Endothelial cell of umbilical vein (primary cell): ENCODE measurements at regions not wholly inside any gene's neighbourhood (a gene's known extent, or its start where the extent isn't known, plus 50 kb on each side); places are given as distances from the start of the nearest gene placed in this dataset.

Experiments
- EZH2 ChIP-seq: IDR thresholded peaks from 2 replicates; pipeline ENCODE4 v1.6.1; 2012; ENCODE audit warnings: borderline replicate concordance, low read depth, mild to moderate bottlenecking, moderate library complexity, low read length, inconsistent platforms; ENCODE audit not compliant: severe bottlenecking
- MAX ChIP-seq: IDR thresholded peaks from 2 replicates; pipeline ENCODE4 v1.6.1; 2011; ENCODE audit not compliant: insufficient read depth, insufficient read length
- TF ChIP-seq, protein P1 (sequence below), 2 donors: IDR thresholded peaks; 1 replicate in 1 of 2; 2 replicates in 1 of 2; pipeline ENCODE4 v1.5.1; 2011; ENCODE audit warnings: low read length in 2 of 2, mild to moderate bottlenecking in 2 of 2, moderate library complexity in 2 of 2, control low read depth in 1 of 2, inconsistent platforms in 1 of 2, low read depth in 1 of 2; ENCODE audit not compliant: insufficient read depth in 1 of 2; ENCODE audit errors: extremely low read depth in 1 of 2

- TF ChIP-seq, protein P1, sequence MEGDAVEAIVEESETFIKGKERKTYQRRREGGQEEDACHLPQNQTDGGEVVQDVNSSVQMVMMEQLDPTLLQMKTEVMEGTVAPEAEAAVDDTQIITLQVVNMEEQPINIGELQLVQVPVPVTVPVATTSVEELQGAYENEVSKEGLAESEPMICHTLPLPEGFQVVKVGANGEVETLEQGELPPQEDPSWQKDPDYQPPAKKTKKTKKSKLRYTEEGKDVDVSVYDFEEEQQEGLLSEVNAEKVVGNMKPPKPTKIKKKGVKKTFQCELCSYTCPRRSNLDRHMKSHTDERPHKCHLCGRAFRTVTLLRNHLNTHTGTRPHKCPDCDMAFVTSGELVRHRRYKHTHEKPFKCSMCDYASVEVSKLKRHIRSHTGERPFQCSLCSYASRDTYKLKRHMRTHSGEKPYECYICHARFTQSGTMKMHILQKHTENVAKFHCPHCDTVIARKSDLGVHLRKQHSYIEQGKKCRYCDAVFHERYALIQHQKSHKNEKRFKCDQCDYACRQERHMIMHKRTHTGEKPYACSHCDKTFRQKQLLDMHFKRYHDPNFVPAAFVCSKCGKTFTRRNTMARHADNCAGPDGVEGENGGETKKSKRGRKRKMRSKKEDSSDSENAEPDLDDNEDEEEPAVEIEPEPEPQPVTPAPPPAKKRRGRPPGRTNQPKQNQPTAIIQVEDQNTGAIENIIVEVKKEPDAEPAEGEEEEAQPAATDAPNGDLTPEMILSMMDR (IDR thresholded peaks at IDR 0.05; ENCODE audit: extremely low read depth in 1 of 2, insufficient read depth in 1 of 2, low read depth in 1 of 2, low read length in 2 of 2), result no peak
- TF ChIP-seq EZH2 (no peak), MAX (no peak)
Measured at GRCh38 chr4:74544655-74545361, 99.9 kb downstream of the AREG start.
